Neuronal stem cell (in vitro differentiated cells): ENCODE measurements at regions not wholly inside any gene's neighbourhood (a gene's known extent, or its start where the extent isn't known, plus 50 kb on each side); places are given as distances from the start of the nearest gene placed in this dataset.

Experiments used
- DNase-seq: peaks from one replicate; pipeline ENCODE4 v3.0.0-alpha.2; 2013; ENCODE audit warnings: low spot score
- H2AFZ ChIP-seq: one replicate; pipeline ENCODE4 v1.6.1; 2013; ENCODE audit warnings: mild to moderate bottlenecking, low read length, inconsistent platforms
- H2AK5ac ChIP-seq: 2 replicates; pipeline ENCODE4 v1.6.1; 2013; ENCODE audit warnings: low read depth, mild to moderate bottlenecking, inconsistent platforms, low read length, moderate library complexity, mixed read lengths
- H2BK120ac ChIP-seq: 2 replicates; pipeline ENCODE4 v1.6.1; 2013; ENCODE audit warnings: low read depth, mild to moderate bottlenecking, inconsistent platforms, low read length, moderate library complexity, mixed read lengths
- H2BK12ac ChIP-seq: one replicate; pipeline ENCODE4 v1.6.1; 2013; ENCODE audit warnings: low read length, inconsistent platforms
- H2BK15ac ChIP-seq: 2 replicates; pipeline ENCODE4 v1.6.1; 2013; ENCODE audit warnings: mild to moderate bottlenecking, low read length, inconsistent platforms, mixed read lengths
- H2BK5ac ChIP-seq: one replicate; pipeline ENCODE4 v1.6.1; 2013; ENCODE audit warnings: inconsistent platforms, mild to moderate bottlenecking, low read length, moderate library complexity
- H3K14ac ChIP-seq: one replicate; pipeline ENCODE4 v1.6.1; 2013; ENCODE audit warnings: low read length, inconsistent platforms
- H3K18ac ChIP-seq: 2 replicates; pipeline ENCODE4 v1.6.1; 2013; ENCODE audit warnings: low read length, inconsistent platforms
- H3K23ac ChIP-seq: 2 replicates; pipeline ENCODE4 v1.6.1; 2013; ENCODE audit warnings: low read depth, mild to moderate bottlenecking, mixed read lengths, low read length, inconsistent platforms; ENCODE audit not compliant: poor library complexity
- H3K27ac ChIP-seq: replicated peaks from 3 replicates; pipeline ENCODE4 v1.5.1; 2013; ENCODE audit warnings: low read length, inconsistent platforms
- H3K27me3 ChIP-seq, 3 experiments: 2 replicates each; pipeline ENCODE4 v1.6.1; 2013; ENCODE audit warnings: low read length in 3 of 3, mild to moderate bottlenecking in 2 of 3, inconsistent platforms in 1 of 3, low read depth in 1 of 3, mixed read lengths in 1 of 3, moderate library complexity in 1 of 3; ENCODE audit not compliant: control insufficient read depth in 3 of 3, insufficient read depth in 3 of 3
- H3K36me3 ChIP-seq, 2 donors: replicated peaks in 1 of 2; 2 replicates each; pipeline ENCODE4 v1.6.1; 2013; ENCODE audit warnings: low read length in 2 of 2; ENCODE audit not compliant: control insufficient read depth in 2 of 2, insufficient read depth in 2 of 2
- H3K4ac ChIP-seq: 2 replicates; pipeline ENCODE4 v1.6.1; 2013; ENCODE audit warnings: inconsistent platforms, mild to moderate bottlenecking, low read length, moderate library complexity
- H3K4me1 ChIP-seq, 2 donors: 1 replicate in 1 of 2; 2 replicates in 1 of 2; pipeline ENCODE4 v1.6.1; 2013; ENCODE audit warnings: low read length in 2 of 2, low read depth in 1 of 2; ENCODE audit not compliant: control insufficient read depth in 2 of 2, insufficient read depth in 1 of 2
- H3K4me2 ChIP-seq: one replicate; pipeline ENCODE4 v1.6.1; 2013; ENCODE audit warnings: mild to moderate bottlenecking, low read length, inconsistent platforms; ENCODE audit not compliant: insufficient read depth, poor library complexity, severe bottlenecking
- H3K4me3 ChIP-seq, 2 donors: 2 replicates each; pipeline ENCODE4 v1.5.1; 2013; ENCODE audit warnings: low read length in 2 of 2, mild to moderate bottlenecking in 2 of 2, inconsistent platforms in 1 of 2, moderate library complexity in 1 of 2
- H3K79me1 ChIP-seq: one replicate; pipeline ENCODE4 v1.6.1; 2013; ENCODE audit warnings: low read depth, mild to moderate bottlenecking, inconsistent platforms, low read length, moderate library complexity
- H3K9ac ChIP-seq: one replicate; pipeline ENCODE4 v1.6.1; 2013; ENCODE audit warnings: mild to moderate bottlenecking, low read depth, low read length, inconsistent platforms; ENCODE audit not compliant: poor library complexity
- H3K9me3 ChIP-seq, 2 donors: replicated peaks in 1 of 2; 2 replicates each; pipeline versions ENCODE3 to v1.6.1; 2013; ENCODE audit warnings: low read length in 2 of 2, mild to moderate bottlenecking in 2 of 2, inconsistent platforms in 1 of 2, low read depth in 1 of 2, mixed read lengths in 1 of 2, moderate library complexity in 1 of 2; ENCODE audit not compliant: control insufficient read depth in 2 of 2, insufficient read depth in 1 of 2
- H4K8ac ChIP-seq: one replicate; pipeline ENCODE4 v1.6.1; 2013; ENCODE audit warnings: low read depth, mild to moderate bottlenecking, inconsistent platforms, low read length, moderate library complexity
- H4K91ac ChIP-seq: one replicate; pipeline ENCODE4 v1.6.1; 2013; ENCODE audit warnings: low read length, low read depth, mild to moderate bottlenecking, inconsistent platforms; ENCODE audit not compliant: poor library complexity
- WGBS, 2 donors: extraction: QIAGEN DNeasy Blood & Tissue Kit; methylation state at CpG; one replicate each; pipeline ENCODE4 v1.1.7; 2013; ENCODE audit warnings: missing lambda C conversion rate in 2 of 2, mixed read lengths in 1 of 2; ENCODE audit not compliant: insufficient read length in 2 of 2, insufficient replicate concordance in 1 of 2; ENCODE audit errors: extremely low coverage in 2 of 2; 5-methylcytosine and 5-hydroxymethylcytosine counted together

GRCh38 chr9:108439947-108440346 is 415.8 kb downstream of the ACTL7B start:
- no peak overlapping the region for H3K23ac ChIP-seq
- no peak overlapping the region for H3K9ac ChIP-seq
- no peaks in the 10 kb centered on the region for H3K79me1 ChIP-seq
- WGBS, 2 donors, result no CpG with 5 or more reads among the region's 3 CpGs
- H2BK120ac ChIP-seq, result no peak overlapping the region
- no peak overlapping the region for H2BK15ac ChIP-seq
- H3K27ac ChIP-seq, result no peak overlapping the region
- no peak overlapping the region for H2AFZ ChIP-seq
- no peak for DNase-seq
- H3K14ac ChIP-seq, result no peak overlapping the region
- no peaks in the 10 kb centered on the region for H3K36me3 ChIP-seq
- no peak overlapping the region for H3K4ac ChIP-seq
- no peak overlapping the region for H2BK5ac ChIP-seq
- no peak overlapping the region for H4K8ac ChIP-seq
- H4K91ac ChIP-seq, result no peak overlapping the region
- peaks cover 0 to 1% of the 10 kb centered on the region in 2 donors for H3K4me1 ChIP-seq
- no peaks in the 10 kb centered on the region for H3K9me3 ChIP-seq
- no peak overlapping the region for H3K4me2 ChIP-seq
- no peak overlapping the region for H3K18ac ChIP-seq
- H2BK12ac ChIP-seq, result no peak overlapping the region
- no peaks in the 10 kb centered on the region for H3K27me3 ChIP-seq
- no peak overlapping the region for H3K4me3 ChIP-seq
- no peak overlapping the region for H2AK5ac ChIP-seq

- Histone ChIP-seq H3K4me1 (no peaks in the 10 kb centered on the region), H3K36me3 (no peaks in the 10 kb centered on the region), H4K8ac (no peak overlapping the region), H3K23ac (no peak overlapping the region), H2BK15ac (no peak overlapping the region), H3K9ac (no peak overlapping the region), H2BK5ac (no peak overlapping the region), H2AK5ac (no peak overlapping the region), H4K91ac (no peak overlapping the region), H3K14ac (no peak overlapping the region), H3K9me3 (no peaks in the 10 kb centered on the region), H2BK120ac (no peak overlapping the region), H3K18ac (no peak overlapping the region), H2BK12ac (no peak overlapping the region), H3K27me3 (no peaks in the 10 kb centered on the region), H3K4me3 (no peak overlapping the region), H3K4me2 (no peak overlapping the region), H3K27ac (no peak overlapping the region), H3K4ac (no peak overlapping the region), H2AFZ (no peak overlapping the region), H3K79me1 (no peaks in the 10 kb centered on the region)
- DNase-seq, result no peak
- WGBS, 2 donors, result no CpG with 5 or more reads among the region's 1 CpG
Observed at GRCh38 chr9:108437656-108438055, 418.1 kb downstream of the ACTL7B start.

GRCh38 chr9:108436448-108436847 is 419.3 kb downstream of the ACTL7B start:
- no peak overlapping the region for H3K4me3 ChIP-seq
- DNase-seq, result no peak
- H2BK12ac ChIP-seq, result no peak overlapping the region
- no peaks in the 10 kb centered on the region for H3K79me1 ChIP-seq
- H3K9ac ChIP-seq, result no peak overlapping the region
- H3K23ac ChIP-seq, result no peak overlapping the region
- no CpG with 5 or more reads among the region's 4 CpGs for WGBS, 2 donors
- H2BK5ac ChIP-seq, result no peak overlapping the region
- H3K27ac ChIP-seq, result no peak overlapping the region
- no peak overlapping the region for H2AK5ac ChIP-seq
- no peak overlapping the region for H3K14ac ChIP-seq
- H3K4me2 ChIP-seq, result no peak overlapping the region
- no peaks in the 10 kb centered on the region for H3K27me3 ChIP-seq
- H2BK120ac ChIP-seq, result no peak overlapping the region
- H3K4me1 ChIP-seq, result no peaks in the 10 kb centered on the region
- no peak overlapping the region for H4K8ac ChIP-seq
- H3K36me3 ChIP-seq, result no peaks in the 10 kb centered on the region
- no peak overlapping the region for H3K18ac ChIP-seq
- no peak overlapping the region for H2BK15ac ChIP-seq
- H2AFZ ChIP-seq, result no peak overlapping the region
- H3K9me3 ChIP-seq, result no peaks in the 10 kb centered on the region
- no peak overlapping the region for H3K4ac ChIP-seq
- H4K91ac ChIP-seq, result no peak overlapping the region

GRCh38 chr9:108434502-108434901 is 421.3 kb downstream of the ACTL7B start:
- Histone ChIP-seq H3K27me3 (no peaks in the 10 kb centered on the region), H3K36me3 (no peaks in the 10 kb centered on the region), H3K14ac (no peak overlapping the region), H3K18ac (no peak overlapping the region), H3K79me1 (no peaks in the 10 kb centered on the region), H3K9me3 (no peaks in the 10 kb centered on the region), H2BK120ac (no peak overlapping the region), H4K8ac (no peak overlapping the region), H2AFZ (no peak overlapping the region), H2AK5ac (no peak overlapping the region), H3K4ac (no peak overlapping the region), H3K4me3 (no peak overlapping the region), H3K4me2 (no peak overlapping the region), H2BK15ac (no peak overlapping the region), H3K23ac (no peak overlapping the region), H3K27ac (no peak overlapping the region), H4K91ac (no peak overlapping the region), H2BK5ac (no peak overlapping the region), H3K4me1 (no peaks in the 10 kb centered on the region), H3K9ac (no peak overlapping the region), H2BK12ac (no peak overlapping the region)
- no peak for DNase-seq
- no CpG with 5 or more reads among the region's 2 CpGs for WGBS, 2 donors
